ENCODE measurements at regions not wholly inside any gene's neighbourhood (a gene's known extent, or its start where the extent isn't known, plus 50 kb on each side); places are given as distances from the start of the nearest gene placed in this dataset.
"Not testable (repeated sequence)": the region's sequence is repeated elsewhere in the genome, so short reads cannot be mapped to it uniquely, and the experiment has no call there.

- CTCF ChIA-PET = no interaction called here
- POLR2A ChIA-PET = no interaction called here
Measured at GRCh38 chr12:38384816-38385378, 68.3 kb downstream of the ALG10B start.

- POLR2A ChIA-PET = no interaction called here
- CTCF ChIA-PET = no interaction called here
Measured at GRCh38 chr12:38385486-38385885, 68.9 kb downstream of the ALG10B start.

GRCh38 chr12:38386205-38386985 is 69.8 kb downstream of the ALG10B start:
- ChIA-PET CTCF (no interaction called here), POLR2A (no interaction called here)

GRCh38 chr12:38389614-38390013 is 73.0 kb downstream of the ALG10B start:
- CTCF ChIA-PET = no interaction called here
- POLR2A ChIA-PET = no interaction called here

GRCh38 chr12:38391007-38391406 is 74.4 kb downstream of the ALG10B start:
- POLR2A ChIA-PET = no interaction called here
- CTCF ChIA-PET = no interaction called here

- POLR2A ChIA-PET = no interaction called here
- CTCF ChIA-PET = no interaction called here
Measured at GRCh38 chr12:38392554-38393144, 76.1 kb downstream of the ALG10B start.

GRCh38 chr12:38399711-38400206 is 83.2 kb downstream of the ALG10B start:
- ChIA-PET POLR2A (no interaction called here), CTCF (no interaction called here)

GRCh38 chr12:38402811-38403210 is 86.2 kb downstream of the ALG10B start:
- POLR2A ChIA-PET = no interaction called here
- CTCF ChIA-PET = no interaction called here

GRCh38 chr12:38409511-38409910 is 92.9 kb downstream of the ALG10B start:
- ChIA-PET CTCF (no interaction called here), POLR2A (no interaction called here)

- ChIA-PET CTCF (no interaction called here), POLR2A (no interaction called here)
Measured at GRCh38 chr12:38411426-38411825, 94.9 kb downstream of the ALG10B start.

- ChIA-PET CTCF (no interaction called here), POLR2A (no interaction called here)
Measured at GRCh38 chr12:38411946-38412345, 95.4 kb downstream of the ALG10B start.

GRCh38 chr12:38417101-38417500 is 100.5 kb downstream of the ALG10B start:
- POLR2A ChIA-PET = no interaction called here
- CTCF ChIA-PET = no interaction called here

GRCh38 chr12:38424436-38424835 is 107.9 kb downstream of the ALG10B start:
- ChIA-PET POLR2A (no interaction called here), CTCF (no interaction called here)

- CTCF ChIA-PET = no interaction called here
- POLR2A ChIA-PET = no interaction called here
Measured at GRCh38 chr12:38427442-38427841, 110.9 kb downstream of the ALG10B start.

GRCh38 chr12:38431921-38432320 is 115.3 kb downstream of the ALG10B start:
- ChIA-PET CTCF (no interaction called here), POLR2A (no interaction called here)

- POLR2A ChIA-PET, CTCF ChIA-PET: not testable (repeated sequence)
Measured at GRCh38 chr12:38441871-38442281, 125.3 kb downstream of the ALG10B start.

- POLR2A ChIA-PET = no interaction called here
- CTCF ChIA-PET = no interaction called here
Measured at GRCh38 chr12:38445040-38445439, 128.5 kb downstream of the ALG10B start.

GRCh38 chr12:38448991-38449390 is 132.4 kb downstream of the ALG10B start:
- POLR2A ChIA-PET = no interaction called here
- CTCF ChIA-PET = no interaction called here

GRCh38 chr12:38456537-38457120 is 140.1 kb downstream of the ALG10B start:
- POLR2A ChIA-PET = no interaction called here
- CTCF ChIA-PET = no interaction called here

- CTCF ChIA-PET = no interaction called here
- POLR2A ChIA-PET = no interaction called here
Measured at GRCh38 chr12:38465020-38465419, 148.4 kb downstream of the ALG10B start.

GRCh38 chr12:38469715-38470114 is 153.1 kb downstream of the ALG10B start:
- ChIA-PET POLR2A (no interaction called here), CTCF (no interaction called here)
